GM19043 (cell line): ENCODE measurements at regions not wholly inside any gene's neighbourhood (a gene's known extent, or its start where the extent isn't known, plus 50 kb on each side); places are given as distances from the start of the nearest gene placed in this dataset.
"Not testable (repeated sequence)": the region's sequence is repeated elsewhere in the genome, so short reads cannot be mapped to it uniquely, and the experiment has no call there.

ENCODE experiments used
- ATAC-seq: cut with Tn5 transposase; IDR thresholded peaks from one replicate; pipeline ENCODE4 v1.9.1; 2021; ENCODE audit warnings: low read depth; ENCODE audit not compliant: unreplicated experiment

DNA sequence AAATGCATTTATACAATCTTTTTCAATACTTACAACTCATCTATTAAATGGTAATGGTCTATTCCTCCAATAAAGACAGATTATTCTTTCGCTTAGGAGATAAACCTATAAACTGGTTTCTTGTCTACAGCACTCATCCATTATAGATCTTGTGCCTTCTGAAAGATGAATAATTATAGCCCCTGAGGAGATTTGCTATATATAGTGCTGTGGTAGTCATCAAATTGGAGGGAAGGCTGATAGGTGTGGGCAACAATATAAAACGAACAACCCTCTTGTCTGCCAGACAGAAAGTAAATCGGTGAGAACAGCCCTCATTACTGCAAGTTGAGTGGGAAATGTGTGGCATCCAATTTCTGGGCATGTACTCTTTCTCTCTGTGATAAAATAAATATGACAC, 292.5 kb upstream of the CNR1 start:
- ATAC-seq, result no peak

DNA sequence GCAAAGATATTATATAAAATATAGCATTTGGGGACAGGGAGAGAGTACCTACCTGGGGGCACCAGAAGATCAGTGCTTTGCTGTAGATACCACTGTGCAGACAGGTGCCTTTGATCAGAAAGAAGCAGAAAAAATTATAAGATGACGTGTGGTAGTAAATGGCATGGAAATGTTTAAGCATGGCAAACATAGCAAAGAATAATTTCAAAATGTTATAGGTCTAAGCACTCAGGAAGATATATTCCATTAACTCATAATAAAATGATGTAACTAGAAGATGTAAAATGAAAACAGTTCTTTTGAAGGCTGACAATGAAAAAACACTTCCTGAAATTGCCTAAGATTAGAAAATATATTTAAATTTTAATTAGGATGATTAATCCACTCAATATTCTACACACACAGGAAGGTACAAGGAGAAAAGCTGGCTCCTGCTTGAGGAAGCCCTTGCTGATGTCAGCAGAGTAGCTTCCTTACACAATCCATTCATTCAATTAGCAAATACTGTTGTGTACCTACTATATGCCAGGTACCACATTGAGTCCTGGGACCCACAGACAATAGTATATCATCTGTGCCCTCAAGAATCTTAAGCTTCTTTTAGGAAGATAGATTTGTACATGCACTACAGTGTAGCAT, 290.2 kb upstream of the CNR1 start:
- ATAC-seq, result no peak

DNA sequence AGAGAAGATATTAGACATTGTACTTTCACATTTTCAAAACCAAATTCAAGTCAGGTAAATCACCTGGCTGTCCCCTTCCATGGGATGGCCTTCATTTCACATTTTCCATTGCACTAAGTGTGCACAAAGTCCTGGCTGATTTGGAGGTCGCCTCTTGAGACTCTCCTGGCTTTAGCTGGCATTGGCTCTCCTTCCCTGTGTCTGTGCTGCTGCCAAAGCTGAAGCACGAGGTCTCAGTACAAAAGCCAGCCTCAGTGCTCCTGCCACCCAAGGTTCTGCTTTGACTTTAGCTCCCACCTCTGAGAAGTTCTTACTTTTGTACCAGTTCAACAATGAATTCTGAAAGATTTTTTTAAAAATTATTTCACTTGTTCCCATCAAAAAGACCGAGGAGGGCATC, 289.2 kb upstream of the CNR1 start:
- no peak for ATAC-seq

DNA sequence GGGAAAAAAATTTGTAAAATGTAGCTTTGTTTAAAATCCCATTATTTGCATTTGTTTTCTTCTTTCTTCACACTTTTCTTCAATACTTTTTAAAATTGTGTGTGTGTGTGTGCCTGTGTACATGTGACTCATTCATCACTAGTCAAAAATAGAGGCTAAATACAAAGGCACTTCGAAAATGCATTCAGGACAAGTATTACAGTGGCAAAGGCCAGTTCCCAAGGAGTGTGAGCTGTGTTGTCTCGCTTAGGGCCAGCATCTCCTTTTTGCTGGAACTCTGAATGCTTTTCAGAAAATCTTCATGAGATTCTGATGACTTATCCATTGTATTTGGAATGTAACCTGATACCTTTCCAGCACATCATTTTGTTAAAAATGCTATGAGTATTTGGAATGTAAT, 288.5 kb upstream of the CNR1 start:
- ATAC-seq, result no peak

DNA sequence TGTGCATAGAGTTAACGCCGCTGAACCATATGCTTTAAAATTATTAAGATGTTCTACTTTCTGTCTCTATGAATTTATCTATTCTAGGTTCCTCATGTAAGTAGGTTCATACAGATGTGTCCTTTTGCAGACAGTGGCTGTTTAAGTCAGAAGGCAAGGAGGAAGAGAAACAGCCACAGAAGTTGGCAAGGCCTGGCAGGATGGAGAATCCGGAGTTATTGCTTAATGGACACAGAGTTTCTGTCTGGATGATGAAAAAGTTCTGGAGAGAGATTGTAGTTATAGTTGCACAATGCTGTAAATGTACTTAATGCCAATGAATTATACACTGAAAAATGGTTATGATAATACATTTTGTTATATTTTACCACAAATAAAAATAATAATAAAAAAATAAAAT, 283.6 kb upstream of the CNR1 start:
- ATAC-seq, result no peak

DNA sequence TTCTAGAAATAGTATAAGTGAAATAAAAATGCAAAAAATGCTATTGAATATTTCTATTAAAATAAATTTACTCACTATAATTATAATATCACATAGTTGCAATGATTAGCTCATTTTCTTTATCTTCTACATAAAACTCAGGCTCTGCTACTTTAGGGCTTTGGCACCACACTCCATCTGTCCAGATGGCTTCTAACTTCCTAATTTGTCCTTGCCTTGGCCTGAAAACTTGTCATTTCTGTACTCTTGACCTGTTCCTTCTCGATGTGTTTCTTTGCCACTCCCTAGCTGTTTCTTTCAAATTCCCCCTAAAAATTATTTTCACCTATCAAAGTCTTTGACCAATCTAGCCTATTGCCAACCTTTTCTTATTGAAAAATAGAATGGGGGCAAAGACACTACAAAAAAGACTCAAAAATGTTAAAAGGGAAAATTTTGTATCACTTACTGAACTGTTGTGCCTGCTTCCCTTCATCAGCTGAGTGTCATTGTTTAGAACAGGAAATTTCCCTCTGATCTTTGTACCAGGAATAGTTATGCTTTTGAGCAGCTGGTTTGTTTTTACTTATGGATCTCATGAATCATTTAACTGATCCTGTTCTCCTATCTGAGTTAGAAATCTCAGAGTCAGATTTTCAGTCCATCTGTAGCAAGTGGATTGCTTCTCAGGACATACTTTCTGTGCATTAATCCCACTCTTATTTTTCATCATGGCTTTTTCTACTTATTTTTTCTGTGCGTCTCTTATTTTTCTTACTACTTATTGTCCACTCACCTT, 279.2 kb upstream of the CNR1 start:
- no peak for ATAC-seq

DNA sequence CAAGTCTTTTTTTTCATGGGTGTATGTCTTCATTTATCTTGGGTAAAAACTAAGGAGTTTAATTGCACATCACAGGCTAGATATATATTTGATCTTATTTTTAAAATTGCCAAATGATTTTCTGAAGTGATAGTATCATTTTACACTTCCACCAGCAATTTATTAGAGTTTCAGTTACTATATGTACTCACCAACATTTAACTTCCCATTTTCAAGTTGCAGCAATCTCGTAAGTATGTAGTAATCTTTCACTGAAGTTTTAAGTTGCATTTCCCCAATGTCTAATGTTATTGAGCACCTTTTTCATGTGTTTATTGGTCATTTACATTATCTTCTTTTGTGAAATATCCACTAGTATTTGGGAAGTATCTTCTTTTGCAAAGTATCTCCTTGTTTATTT, 277.4 kb upstream of the CNR1 start:
- no peak for ATAC-seq

DNA sequence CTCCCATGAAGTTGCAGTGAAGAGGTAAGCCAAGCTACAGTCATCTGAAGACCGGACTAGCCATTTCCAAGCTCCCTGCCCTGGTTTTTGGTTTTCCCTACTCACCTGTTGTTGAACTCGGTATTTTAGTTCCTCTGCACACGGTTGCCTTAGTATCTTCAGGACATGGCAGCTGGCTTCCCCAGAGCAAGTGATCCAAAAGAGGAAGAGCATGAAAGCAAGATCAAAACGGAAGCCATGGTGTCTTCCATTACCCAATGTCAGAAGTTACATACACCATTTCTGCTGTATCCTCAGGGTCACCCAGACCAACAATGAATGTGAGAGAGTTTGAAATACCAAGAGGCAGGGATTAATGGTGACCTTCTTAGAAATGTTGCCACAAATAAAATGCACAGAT, 276.6 kb upstream of the CNR1 start:
- no peak for ATAC-seq

DNA sequence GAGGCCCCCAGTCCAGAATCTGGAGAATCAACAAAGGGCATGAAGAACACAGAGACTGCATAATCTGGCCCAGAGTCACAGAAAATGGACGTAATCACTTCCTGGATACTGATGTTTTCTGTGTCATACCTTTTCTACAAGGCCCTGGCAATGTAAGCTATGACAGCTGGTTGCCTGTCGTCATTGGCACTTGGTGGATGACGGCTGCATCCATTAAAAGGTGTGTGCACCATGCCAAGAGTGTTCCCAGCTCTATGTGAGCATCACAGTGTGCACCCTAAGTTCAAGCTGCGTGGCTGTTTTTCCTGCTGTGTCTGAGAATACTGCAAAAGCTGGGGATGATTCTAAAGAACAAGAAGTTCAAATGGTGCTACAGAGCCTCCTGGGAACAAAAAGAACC, 275.2 kb upstream of the CNR1 start:
- ATAC-seq, result no peak

DNA sequence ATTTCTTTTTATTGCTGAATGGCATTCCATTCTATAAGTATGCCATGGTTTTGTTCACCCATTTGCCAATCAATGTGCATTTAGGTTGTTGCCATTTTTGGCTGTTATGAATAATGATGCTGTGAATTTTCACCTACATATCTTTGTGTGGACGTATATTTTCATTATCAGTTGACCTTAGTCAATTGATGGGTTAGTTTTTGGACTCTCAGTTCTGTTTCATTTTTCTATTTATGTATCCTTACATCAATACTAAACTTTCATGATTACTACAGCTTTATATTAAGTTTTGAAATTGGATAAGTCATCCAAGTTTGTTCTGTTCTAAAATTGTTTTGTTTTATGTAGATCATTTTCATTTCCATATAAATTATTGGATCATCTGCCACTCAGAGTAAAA, 261.9 kb upstream of the CNR1 start:
- no peak for ATAC-seq

DNA sequence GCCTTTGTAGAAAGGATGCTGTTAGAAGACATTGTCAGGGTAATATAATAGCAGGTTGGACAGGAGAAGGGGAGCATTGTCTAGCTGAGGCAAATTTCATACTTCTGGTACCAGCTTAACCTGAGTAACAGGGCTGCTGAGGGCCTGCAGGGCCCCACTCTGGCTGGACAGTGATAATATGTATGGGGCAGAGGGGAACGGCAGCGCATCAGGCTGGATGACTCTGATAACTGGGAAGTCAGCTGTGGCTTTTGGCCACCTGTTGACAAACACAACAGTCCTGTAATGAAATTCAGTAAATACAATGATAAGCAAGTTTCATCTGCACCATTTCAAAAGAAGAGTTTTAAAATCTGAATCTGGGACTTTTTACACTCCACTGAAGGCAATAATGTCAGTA, 259.9 kb upstream of the CNR1 start:
- ATAC-seq, result no peak

DNA sequence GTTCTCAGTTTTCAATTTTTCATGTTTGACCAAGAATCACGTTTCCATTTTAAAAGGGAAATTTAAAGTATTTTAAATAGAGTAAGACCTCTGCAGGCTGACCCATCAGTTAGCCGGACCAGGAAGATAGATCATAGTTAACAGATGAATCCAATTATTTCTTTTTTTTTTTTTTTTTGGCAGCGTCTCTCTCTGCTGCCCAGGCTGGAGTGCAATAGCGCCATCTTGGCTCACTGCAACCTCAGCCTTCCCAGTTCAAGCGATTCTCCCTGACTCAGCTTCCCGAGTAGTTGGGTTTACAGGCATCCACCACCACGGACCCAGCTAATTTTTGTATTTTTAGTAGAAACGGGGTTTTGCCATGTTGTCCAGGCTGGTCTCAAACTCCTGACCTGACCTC, 256.7 kb upstream of the CNR1 start:
- ATAC-seq, result no peak

DNA sequence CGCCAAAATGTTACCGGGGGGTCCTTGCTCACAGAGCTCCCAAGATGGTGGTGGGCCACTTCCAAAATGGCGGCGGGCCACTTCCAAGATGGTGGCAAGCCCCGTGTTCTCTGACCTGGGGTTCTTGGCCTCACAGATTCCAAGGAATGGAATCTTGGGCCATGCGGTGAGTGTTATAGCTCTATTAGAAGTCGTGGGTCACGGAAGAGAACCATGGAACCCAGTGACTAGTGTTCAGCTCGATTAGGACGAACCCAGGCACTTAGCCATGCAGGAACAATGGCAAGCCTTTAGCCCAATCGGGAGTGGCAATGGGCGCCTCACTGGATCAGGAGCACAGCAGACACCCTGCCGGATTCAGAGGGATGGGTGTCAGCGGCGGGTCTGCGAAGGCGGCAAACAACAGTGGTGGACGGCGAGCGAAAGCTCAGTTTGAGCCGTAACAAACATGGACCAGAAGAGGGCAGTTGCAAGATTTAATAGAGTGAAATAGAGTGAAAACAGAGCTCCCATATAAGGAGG, 254.9 kb upstream of the CNR1 start:
- not testable (repeated sequence) for ATAC-seq

DNA sequence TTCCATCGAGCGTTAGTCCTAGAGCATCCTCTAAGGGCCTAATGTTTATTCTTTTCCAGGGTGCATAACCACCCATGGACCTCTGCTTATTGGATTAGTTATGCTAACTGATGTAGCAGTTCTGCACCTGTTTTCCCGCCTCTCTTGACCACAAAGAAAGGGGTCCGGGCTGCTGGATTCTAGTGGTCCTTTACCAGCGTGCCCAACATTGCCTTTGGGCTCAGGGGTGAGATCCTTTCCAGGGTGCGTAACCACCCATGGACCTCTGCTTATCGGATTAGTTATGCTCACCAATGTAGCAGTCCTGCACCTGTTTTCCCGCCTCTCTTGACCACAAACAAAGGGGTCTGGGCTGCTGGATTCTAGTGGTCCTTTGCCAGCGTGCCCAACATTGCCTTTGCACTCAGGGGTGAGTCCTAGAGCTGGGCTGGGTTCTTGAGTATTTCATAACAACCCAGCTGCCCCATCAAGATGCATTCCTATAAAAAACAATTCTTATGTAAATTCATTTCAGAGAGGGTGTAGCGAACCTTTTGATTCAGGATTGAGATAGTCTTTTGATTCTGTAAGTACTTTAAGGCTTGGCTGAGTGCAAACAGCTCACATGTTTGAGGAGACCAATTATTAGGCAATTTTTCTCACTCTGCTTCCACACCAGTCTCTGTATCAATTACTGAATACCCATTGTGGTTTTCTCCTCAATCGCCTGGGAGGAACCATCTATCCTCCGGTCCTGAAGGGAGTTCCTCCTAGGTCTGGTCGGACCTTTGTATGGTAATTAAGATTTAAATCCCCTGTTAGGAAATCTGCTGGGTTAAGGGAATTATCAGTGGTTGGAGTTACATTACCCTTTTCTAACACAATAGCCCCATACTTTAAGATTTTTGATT, 253.0 kb upstream of the CNR1 start:
- ATAC-seq, result not testable (repeated sequence)

DNA sequence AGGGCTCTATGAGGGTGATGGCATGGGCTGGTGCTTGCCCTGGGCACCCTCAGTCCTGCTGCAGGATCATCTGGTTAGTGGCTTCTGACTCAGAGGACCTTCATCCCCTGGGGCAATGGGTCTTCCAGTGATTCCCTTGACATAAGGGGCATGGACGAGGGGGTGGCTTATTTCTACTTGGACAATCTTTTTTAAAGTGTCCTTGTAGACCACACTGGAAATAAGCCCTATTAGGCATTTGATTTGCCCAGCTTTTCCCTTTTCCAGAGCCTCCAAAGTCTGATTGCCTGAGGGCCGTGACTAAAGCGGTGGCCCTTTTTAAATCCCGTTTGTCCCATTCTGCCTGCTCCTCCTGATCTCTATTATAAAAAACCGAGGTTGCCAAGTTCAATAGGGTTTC, 251.2 kb upstream of the CNR1 start:
- not testable (repeated sequence) for ATAC-seq

DNA sequence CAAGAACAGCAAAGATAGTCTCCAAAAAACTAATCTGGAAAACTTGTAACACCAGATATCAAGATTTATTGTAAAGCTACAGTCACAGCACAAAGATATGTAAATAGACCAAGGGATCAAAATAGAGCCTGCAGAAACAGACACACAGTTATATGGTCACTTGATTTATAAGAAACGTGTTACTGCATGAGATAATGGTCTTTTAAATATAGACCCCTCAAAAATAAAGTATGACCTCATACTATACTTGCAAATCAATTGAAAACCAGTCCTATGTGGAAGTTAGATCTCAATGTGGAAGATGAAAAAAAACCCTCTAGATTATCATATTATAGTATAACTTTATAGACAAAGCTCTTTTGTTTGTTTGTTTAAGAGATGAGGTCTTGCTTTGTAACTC, 247.3 kb upstream of the CNR1 start:
- no peak for ATAC-seq

DNA sequence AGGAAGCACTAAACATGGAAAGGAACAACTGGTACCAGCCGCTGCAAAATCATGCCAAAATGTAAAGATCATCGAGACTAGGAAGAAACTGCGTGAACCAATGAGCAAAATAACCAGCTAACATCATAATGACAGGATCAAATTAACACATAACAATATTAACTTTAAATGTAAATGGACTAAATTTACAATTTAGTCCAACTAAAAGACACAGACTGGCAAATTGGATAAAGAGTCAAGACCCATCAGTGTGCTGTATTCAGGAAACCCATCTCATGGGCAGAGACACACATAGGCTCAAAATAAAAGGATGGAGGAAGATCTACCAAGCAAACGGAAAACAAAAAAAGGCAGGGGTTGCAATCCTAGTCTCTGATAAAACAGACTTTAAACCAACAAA, 242.2 kb upstream of the CNR1 start:
- ATAC-seq, result not testable (repeated sequence)

DNA sequence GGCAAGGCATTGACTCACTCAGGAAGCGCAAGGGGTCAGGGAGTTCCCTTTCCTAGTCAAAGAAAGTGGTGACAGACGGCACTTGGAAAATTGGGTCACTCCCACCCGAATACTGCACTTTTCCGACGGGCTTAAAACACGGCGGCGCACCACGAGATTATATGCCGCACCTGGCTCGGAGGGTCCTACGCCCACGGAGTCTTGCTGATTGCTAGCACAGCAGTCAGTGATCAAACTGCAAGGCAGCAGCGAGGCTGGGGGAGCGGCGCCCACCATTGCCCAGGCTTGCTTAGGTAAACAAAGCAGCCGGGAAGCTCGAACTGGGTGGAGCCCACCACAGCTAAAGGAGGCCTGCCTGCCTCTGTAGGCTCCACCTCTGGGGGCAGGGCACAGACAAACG, 240.5 kb upstream of the CNR1 start:
- ATAC-seq, result not testable (repeated sequence)

DNA sequence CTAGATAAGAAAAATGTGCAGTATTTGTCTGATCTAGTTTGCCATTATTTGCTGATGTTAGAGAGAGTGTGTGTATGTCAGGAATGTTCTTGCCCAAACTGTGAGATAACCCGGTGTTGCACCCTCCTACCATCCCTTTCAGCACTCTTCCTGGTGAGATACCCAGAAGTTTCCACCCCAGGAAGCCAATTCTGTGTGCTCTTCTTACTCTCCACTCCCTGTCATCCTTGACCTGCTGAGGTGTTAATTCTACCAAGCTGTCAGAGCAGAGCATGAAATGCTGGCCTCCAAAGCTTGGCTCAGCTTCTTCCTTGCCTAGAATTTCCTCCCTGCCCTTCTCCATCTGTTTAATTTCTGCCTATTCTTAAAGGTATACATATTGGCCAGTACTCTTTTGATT, 237.3 kb upstream of the CNR1 start:
- ATAC-seq, result no peak

DNA sequence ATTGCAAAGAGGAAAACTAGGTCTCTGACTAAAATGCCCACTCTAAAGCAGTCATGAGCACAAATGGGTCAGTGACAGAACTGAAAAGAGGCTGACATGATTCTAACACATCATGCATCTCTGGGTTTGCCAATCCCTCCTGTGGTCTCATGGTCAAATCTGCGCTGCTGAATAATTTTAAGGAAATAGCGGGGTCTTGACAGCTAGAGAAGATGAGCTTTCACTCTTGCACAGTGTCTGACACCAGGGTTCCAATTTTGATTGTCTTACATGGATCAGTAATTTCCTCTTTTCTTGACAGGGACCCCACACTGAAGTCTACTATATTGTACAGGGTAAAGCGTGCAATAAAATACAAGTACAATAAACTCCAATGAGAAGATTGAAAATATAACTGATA, 236.8 kb upstream of the CNR1 start:
- ATAC-seq, result no peak

DNA sequence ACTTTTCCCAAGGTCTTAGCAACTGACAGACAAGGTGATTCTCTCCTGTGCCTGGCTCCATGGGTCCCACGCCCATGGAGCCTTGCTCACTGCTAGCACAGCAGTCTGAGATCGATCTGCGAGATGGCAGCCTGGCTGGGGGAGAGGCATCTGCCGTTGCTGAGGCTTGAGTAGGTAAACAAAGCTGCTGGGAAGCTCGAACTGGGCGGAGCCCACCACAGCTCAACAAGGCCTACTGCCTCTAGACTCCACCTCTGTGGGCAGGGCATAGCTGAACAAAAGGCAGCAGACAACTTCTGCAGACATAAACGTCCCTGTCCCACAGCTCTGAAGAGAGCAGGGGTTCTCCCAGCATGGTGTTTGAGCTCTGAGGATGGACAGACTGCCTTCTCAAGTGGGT, 224.9 kb upstream of the CNR1 start:
- ATAC-seq, result not testable (repeated sequence)
